Thoracic aorta (tissue), 2 donors: ENCODE measurements at regions not wholly inside any gene's neighbourhood (a gene's known extent, or its start where the extent isn't known, plus 50 kb on each side); places are given as distances from the start of the nearest gene placed in this dataset.

Source experiments
- ATAC-seq: fragments of 150-250 bp; one replicate; pipeline ENCODE4 v1.8.0; 2017; ENCODE audit warnings: low read depth; ENCODE audit not compliant: insufficient number of reproducible peaks, low FRiP score
- DNase-seq: peaks from one replicate; pipeline ENCODE4 v3.0.0-alpha.2; 2020; ENCODE audit warnings: low spot score
- H3K27ac ChIP-seq, 2 donors: fragments of 200-600 bp; sonication (generic); 1 replicate in 1 of 2; 2 replicates in 1 of 2; pipeline ENCODE4 v1.5.1; 2016; ENCODE audit warnings: mild to moderate bottlenecking in 2 of 2, moderate library complexity in 2 of 2
- H3K27me3 ChIP-seq: fragments of 200-600 bp; sonication (generic); replicated peaks from 2 replicates; pipeline ENCODE4 v1.6.0; 2016; ENCODE audit warnings: mild to moderate bottlenecking; ENCODE audit not compliant: insufficient read depth
- H3K36me3 ChIP-seq: fragments of 200-600 bp; sonication (generic); one replicate; pipeline ENCODE4 v1.5.1; 2016
- H3K4me1 ChIP-seq, 2 donors: fragments of 200-600 bp; sonication (generic); 1 replicate in 1 of 2; 2 replicates in 1 of 2; pipeline versions ENCODE4 v1.5.1 to v1.6.0; 2016; ENCODE audit warnings: low read depth in 2 of 2, mild to moderate bottlenecking in 1 of 2; ENCODE audit not compliant: control insufficient read depth in 1 of 2
- H3K4me3 ChIP-seq: fragments of 200-600 bp; sonication (generic); 2 replicates; pipeline ENCODE4 v1.5.1; 2016; ENCODE audit warnings: mild to moderate bottlenecking
- H3K9me3 ChIP-seq: fragments of 200-600 bp; sonication (generic); 2 replicates; pipeline ENCODE4 v1.5.1; 2016
- CTCF ChIP-seq: fragments of 200-600 bp; sonication (generic); IDR thresholded peaks from one replicate; pipeline ENCODE4 v1.5.1; 2019; ENCODE audit warnings: antibody characterized with exemption

DNA sequence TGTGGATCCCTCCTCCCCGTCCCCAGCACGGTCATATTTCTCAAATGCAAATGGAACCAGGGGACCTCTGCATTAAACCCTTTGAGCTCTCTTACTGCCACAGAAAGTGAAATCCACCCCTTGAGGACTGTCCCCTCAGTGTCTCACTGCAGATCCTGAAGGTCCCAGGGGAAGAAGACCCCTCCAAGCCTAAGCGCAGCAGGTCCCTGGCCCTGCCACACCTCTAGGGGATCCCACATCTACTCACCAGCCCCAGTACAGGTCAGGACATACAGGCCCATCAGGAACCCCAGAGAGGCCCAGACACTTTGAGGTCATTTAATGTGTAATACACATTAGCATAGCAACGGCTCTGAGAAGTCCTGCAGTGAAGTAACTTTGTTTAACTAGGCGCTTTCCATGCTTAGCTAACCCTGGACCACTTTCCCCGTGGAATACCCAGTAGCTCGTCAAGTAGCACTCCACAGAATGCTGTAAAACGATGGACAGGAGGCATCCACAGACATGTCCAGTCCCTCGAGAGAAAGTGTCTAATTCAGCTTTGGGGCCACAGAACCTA is 54.7 kb upstream of the ALDH1B1 start:
- H3K27ac ChIP-seq = no peak overlapping the region
- H3K36me3 ChIP-seq = no peaks in the 10 kb centered on the region
- peaks cover 0 to 7% of the 10 kb centered on the region in 2 donors for H3K4me1 ChIP-seq
- H3K27me3 ChIP-seq = no peaks in the 10 kb centered on the region
- ATAC-seq (no peak), DNase-seq (no peak)
- H3K4me3 ChIP-seq = no peak overlapping the region
- no peaks in the 10 kb centered on the region for H3K9me3 ChIP-seq
- no peak for TF ChIP-seq CTCF

GRCh38 chr9:38337181-38337580 is 55.3 kb upstream of the ALDH1B1 start:
- no peak for ATAC-seq
- Histone ChIP-seq H3K4me3 (no peak overlapping the region), H3K27ac (no peak overlapping the region), H3K36me3 (no peaks in the 10 kb centered on the region), H3K27me3 (no peaks in the 10 kb centered on the region), H3K4me1 (peaks cover 0 to 7% of the 10 kb centered on the region in 2 donors), H3K9me3 (no peaks in the 10 kb centered on the region)
- DNase-seq = no peak
- no peak for TF ChIP-seq CTCF

DNA sequence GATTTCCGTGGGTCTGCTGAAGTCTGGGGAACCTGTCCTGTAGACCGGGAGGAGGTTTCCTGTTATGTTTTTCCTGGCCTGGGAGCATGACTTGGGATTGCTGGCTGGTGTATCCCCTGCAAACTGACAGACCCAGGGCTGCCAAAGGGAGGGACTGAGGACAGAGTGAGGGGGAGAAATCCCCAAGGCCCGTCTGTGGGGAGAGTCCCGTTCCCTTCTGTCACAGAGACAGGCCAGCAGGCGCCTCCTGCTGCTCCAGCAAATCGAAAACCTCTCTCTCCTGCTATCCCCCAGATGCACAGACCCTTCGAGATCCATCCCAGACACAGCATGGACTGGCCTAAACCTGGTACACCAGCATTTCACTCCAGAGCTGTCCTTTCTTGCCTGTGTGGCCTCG is 56.2 kb upstream of the ALDH1B1 start:
- H3K4me1 ChIP-seq = peaks cover 0 to 7% of the 10 kb centered on the region in 2 donors
- no peaks in the 10 kb centered on the region for H3K9me3 ChIP-seq
- no peak for DNase-seq
- ATAC-seq = no peak
- no peaks in the 10 kb centered on the region for H3K36me3 ChIP-seq
- H3K27me3 ChIP-seq = no peaks in the 10 kb centered on the region
- H3K27ac ChIP-seq = no peak overlapping the region
- H3K4me3 ChIP-seq = no peak overlapping the region
- no peak for TF ChIP-seq CTCF

GRCh38 chr9:38335686-38336085 is 56.8 kb upstream of the ALDH1B1 start:
- H3K4me1 ChIP-seq = peaks cover 0 to 7% of the 10 kb centered on the region in 2 donors
- H3K4me3 ChIP-seq = no peak overlapping the region
- H3K36me3 ChIP-seq = no peaks in the 10 kb centered on the region
- no peaks in the 10 kb centered on the region for H3K9me3 ChIP-seq
- ATAC-seq (no peak), DNase-seq (no peak)
- H3K27ac ChIP-seq = no peak overlapping the region
- no peak for TF ChIP-seq CTCF
- H3K27me3 ChIP-seq = no peaks in the 10 kb centered on the region

DNA sequence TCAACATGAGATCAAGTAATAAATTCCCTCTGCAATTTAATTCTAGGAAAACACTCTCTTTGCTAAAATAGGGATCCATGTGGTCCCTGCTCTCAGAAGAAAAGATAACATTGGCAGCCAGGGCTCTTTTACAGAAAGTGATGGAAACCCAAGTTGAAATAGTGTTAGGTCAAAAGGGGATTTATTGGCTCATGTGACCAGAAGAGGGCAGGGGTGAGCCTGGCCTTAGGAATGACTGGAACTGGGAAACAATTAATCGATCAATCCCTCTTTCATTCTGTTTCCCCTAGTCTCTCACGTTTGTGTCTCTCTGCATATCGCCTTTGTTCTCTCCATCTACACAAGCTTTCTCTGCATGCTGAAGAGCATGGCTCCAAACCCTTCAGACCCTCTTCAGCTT is 58.3 kb upstream of the ALDH1B1 start:
- DNase-seq (no peak), ATAC-seq (no peak)
- Histone ChIP-seq H3K9me3 (no peaks in the 10 kb centered on the region), H3K27ac (no peak overlapping the region), H3K4me1 (peaks cover 0 to 7% of the 10 kb centered on the region in 2 donors), H3K27me3 (no peaks in the 10 kb centered on the region), H3K4me3 (no peak overlapping the region), H3K36me3 (no peaks in the 10 kb centered on the region)
- TF ChIP-seq CTCF = peak; percentile 23
